Astrocyte (in vitro differentiated cells and primary cell): ENCODE measurements at regions not wholly inside any gene's neighbourhood (a gene's known extent, or its start where the extent isn't known, plus 50 kb on each side); places are given as distances from the start of the nearest gene placed in this dataset.

ENCODE experiments used
- DNase-seq: peaks from one replicate; pipeline ENCODE4 v3.0.0-alpha.2; 2010; ENCODE audit warnings: low read depth
- FAIRE-seq: peaks from 2 replicates; lab custom pipeline; 2011; peaks lifted over from hg19 to GRCh38; lab: Jason Lieb, UNC
- H2AFZ ChIP-seq: 2 replicates; pipeline ENCODE4 v1.6.0; 2012; ENCODE audit warnings: low read depth, low read length, inconsistent platforms
- H3K27ac ChIP-seq: 2 replicates; pipeline ENCODE4 v1.5.1; 2011; ENCODE audit warnings: low read depth, low read length, inconsistent platforms
- H3K27me3 ChIP-seq: 2 replicates; pipeline ENCODE4 v1.6.0; 2011; ENCODE audit warnings: low read length, inconsistent platforms; ENCODE audit not compliant: insufficient read depth
- H3K36me3 ChIP-seq: 2 replicates; pipeline ENCODE4 v1.5.1; 2011; ENCODE audit warnings: low read length, inconsistent platforms; ENCODE audit not compliant: insufficient read depth
- H3K4me1 ChIP-seq: 2 replicates; pipeline ENCODE4 v1.5.1; 2011; ENCODE audit warnings: low read length, inconsistent platforms; ENCODE audit not compliant: insufficient read depth
- H3K4me2 ChIP-seq: 2 replicates; pipeline ENCODE4 v1.6.0; 2012; ENCODE audit warnings: low read length, inconsistent platforms
- H3K4me3 ChIP-seq: 2 replicates; pipeline ENCODE4 v1.5.1; 2011; ENCODE audit warnings: low read depth, mild to moderate bottlenecking, low read length, inconsistent platforms; ENCODE audit not compliant: insufficient read depth
- H3K79me2 ChIP-seq: 2 replicates; pipeline ENCODE4 v1.6.0; 2012; ENCODE audit warnings: mild to moderate bottlenecking, low read length, inconsistent platforms; ENCODE audit not compliant: insufficient read depth
- H3K9ac ChIP-seq: 2 replicates; pipeline ENCODE4 v1.6.0; 2012; ENCODE audit warnings: mild to moderate bottlenecking, low read length, inconsistent platforms
- H3K9me3 ChIP-seq: 2 replicates; pipeline ENCODE4 v1.5.1; 2012; ENCODE audit warnings: low read depth, mild to moderate bottlenecking, low read length, inconsistent platforms; ENCODE audit not compliant: insufficient read depth
- H4K20me1 ChIP-seq: 2 replicates; pipeline ENCODE4 v1.6.0; 2012; ENCODE audit warnings: low read length, inconsistent platforms; ENCODE audit not compliant: insufficient read depth
- H3K27ac Mint-ChIP-seq: one replicate; pipeline ENCODE4 v1.8.0; 2021; ENCODE audit warnings: mild to moderate bottlenecking, mixed read lengths; ENCODE audit not compliant: unreplicated experiment
- H3K27me3 Mint-ChIP-seq: one replicate; pipeline ENCODE4 v1.8.0; 2021; ENCODE audit warnings: low read depth, mixed read lengths; ENCODE audit not compliant: unreplicated experiment
- H3K36me3 Mint-ChIP-seq: one replicate; pipeline ENCODE4 v1.8.0; 2021; ENCODE audit warnings: low read depth, mixed read lengths; ENCODE audit not compliant: unreplicated experiment
- H3K4me1 Mint-ChIP-seq: one replicate; pipeline ENCODE4 v1.8.0; 2021; ENCODE audit warnings: low read depth, mixed read lengths; ENCODE audit not compliant: unreplicated experiment
- H3K4me3 Mint-ChIP-seq: one replicate; pipeline ENCODE4 v1.8.0; 2021; ENCODE audit warnings: mild to moderate bottlenecking, moderate library complexity, mixed read lengths; ENCODE audit not compliant: unreplicated experiment
- H3K9me3 Mint-ChIP-seq: one replicate; pipeline ENCODE4 v1.8.0; 2021; ENCODE audit warnings: mild to moderate bottlenecking, mixed read lengths; ENCODE audit not compliant: unreplicated experiment
- CTCF ChIP-seq: IDR thresholded peaks from 2 replicates; pipeline ENCODE4 v1.5.1; 2011; ENCODE audit warnings: low read depth, mild to moderate bottlenecking, inconsistent platforms, low read length, moderate library complexity; ENCODE audit not compliant: insufficient read depth
- EZH2 ChIP-seq: IDR thresholded peaks from 2 replicates; pipeline ENCODE4 v1.6.1; 2012; ENCODE audit warnings: mild to moderate bottlenecking, low read length, inconsistent platforms; ENCODE audit not compliant: insufficient read depth

- DNase-seq (no peak), FAIRE-seq (no peak)
- Mint-ChIP-seq H3K27me3 (no peaks in the 10 kb centered on the region), H3K36me3 (peaks cover 2% of the 10 kb centered on the region), H3K27ac (peak overlapping the region; percentile 35), H3K4me1 (peaks cover 25% of the 10 kb centered on the region), H3K4me3 (no peak overlapping the region), H3K9me3 (peaks cover 5% of the 10 kb centered on the region)
- Histone ChIP-seq H3K4me2 (no peak overlapping the region), H3K27me3 (no peaks in the 10 kb centered on the region), H3K36me3 (no peaks in the 10 kb centered on the region), H3K9me3 (no peaks in the 10 kb centered on the region), H3K9ac (no peak overlapping the region), H2AFZ (no peak overlapping the region), H3K4me1 (no peaks in the 10 kb centered on the region), H3K4me3 (no peak overlapping the region), H3K27ac (no peak overlapping the region), H3K79me2 (no peaks in the 10 kb centered on the region), H4K20me1 (no peaks in the 10 kb centered on the region)
- TF ChIP-seq CTCF (no peak), EZH2 (no peak)
These were observed 76.9 kb downstream of the BMP4 start for GRCh38 chr14:53879747-53880146.

GRCh38 chr14:53879022-53879686 lies 77.5 kb downstream of the BMP4 start:
- TF ChIP-seq EZH2, result no peak
- Mint-ChIP-seq H3K36me3 (peaks cover 2% of the 10 kb centered on the region), H3K4me1 (peaks cover 25% of the 10 kb centered on the region), H3K27ac (peak overlapping the region; percentile 34), H3K27me3 (no peaks in the 10 kb centered on the region), H3K9me3 (peaks cover 5% of the 10 kb centered on the region), H3K4me3 (no peak overlapping the region)
- Histone ChIP-seq H3K4me3 (no peak overlapping the region), H3K9me3 (no peaks in the 10 kb centered on the region), H3K4me1 (no peaks in the 10 kb centered on the region), H2AFZ (no peak overlapping the region), H3K36me3 (no peaks in the 10 kb centered on the region), H3K9ac (no peak overlapping the region), H3K79me2 (no peaks in the 10 kb centered on the region), H4K20me1 (no peaks in the 10 kb centered on the region), H3K27ac (no peak overlapping the region), H3K4me2 (no peak overlapping the region), H3K27me3 (no peaks in the 10 kb centered on the region)
- FAIRE-seq, result no peak
- DNase-seq, result no peak

GRCh38 chr14:53875324-53875897 lies 81.2 kb downstream of the BMP4 start:
- no peak for DNase-seq
- Mint-ChIP-seq H3K4me3 (no peak overlapping the region), H3K27me3 (no peaks in the 10 kb centered on the region), H3K9me3 (peaks cover 5% of the 10 kb centered on the region), H3K4me1 (peaks cover 5% of the 10 kb centered on the region), H3K27ac (peak overlapping the region; percentile 26), H3K36me3 (peaks cover 2% of the 10 kb centered on the region)
- Histone ChIP-seq H3K27me3 (no peaks in the 10 kb centered on the region), H3K27ac (no peak overlapping the region), H3K36me3 (no peaks in the 10 kb centered on the region), H3K9ac (no peak overlapping the region), H3K79me2 (no peaks in the 10 kb centered on the region), H3K4me2 (no peak overlapping the region), H3K4me1 (no peaks in the 10 kb centered on the region), H3K4me3 (no peak overlapping the region), H3K9me3 (no peaks in the 10 kb centered on the region), H4K20me1 (no peaks in the 10 kb centered on the region), H2AFZ (no peak overlapping the region)
- TF ChIP-seq CTCF, result no peak
- TF ChIP-seq EZH2, result no peak
- FAIRE-seq, result no peak
